PC-9 (cell line): ENCODE measurements at regions not wholly inside any gene's neighbourhood (a gene's known extent, or its start where the extent isn't known, plus 50 kb on each side); places are given as distances from the start of the nearest gene placed in this dataset.
"Not testable (repeated sequence)": the region's sequence is repeated elsewhere in the genome, so short reads cannot be mapped to it uniquely, and the experiment has no call there.

Experiments used
- BruUV-seq: library from RNA; stranded (reverse); fragments of 400-500 nt; replicated peaks from 2 replicates; lab custom pipeline; 2021; lab: Mats Ljungman, UMichigan
- CTCF ChIA-PET: fragments of 300-600 bp; sonication (Branson Sonifier 250); formaldehyde crosslinking; loops from one replicate; lab custom pipeline; 2022; ENCODE audit warnings: antibody characterized with exemption; lab: Charles Lee
- POLR2A ChIA-PET: fragments of 300-600 bp; sonication (Branson Sonifier 250); formaldehyde crosslinking; loops from one replicate; lab custom pipeline; 2022; ENCODE audit warnings: antibody characterized with exemption; ENCODE audit not compliant: unreplicated experiment; lab: Charles Lee
- DNase-seq, 2 experiments: peaks; one replicate each; pipeline versions ENCODE4 v3.0.0 to v3.0.0-alpha.2; 2015 to 2022; ENCODE audit warnings: mixed read lengths in 1 of 2
- H2AFZ ChIP-seq: fragments of 200-600 bp; sonication (generic); 2 replicates; pipeline ENCODE4 v1.8.1; 2017; ENCODE audit warnings: antibody characterized with exemption
- H3F3A ChIP-seq: fragments of 200-600 bp; sonication (generic); 2 replicates; pipeline ENCODE4 v1.8.1; 2017; ENCODE audit warnings: antibody characterized with exemption, mild to moderate bottlenecking, low read depth; ENCODE audit not compliant: insufficient read depth
- H3K27ac ChIP-seq: fragments of 200-600 bp; sonication (generic); 2 replicates; pipeline ENCODE4 v1.6.1; 2016; ENCODE audit warnings: mixed run types
- H3K27me3 ChIP-seq: fragments of 200-600 bp; sonication (generic); 2 replicates; pipeline ENCODE4 v1.6.1; 2016; ENCODE audit warnings: low read depth, mixed run types; ENCODE audit not compliant: insufficient read depth
- H3K36me3 ChIP-seq: fragments of 200-600 bp; sonication (generic); 2 replicates; pipeline ENCODE4 v1.6.1; 2016; ENCODE audit warnings: low read depth, mixed run types
- H3K4me1 ChIP-seq: fragments of 200-600 bp; sonication (generic); replicated peaks from 2 replicates; pipeline ENCODE4 v1.6.1; 2016; ENCODE audit warnings: mixed run types; ENCODE audit not compliant: insufficient read depth
- H3K4me2 ChIP-seq: fragments of 200-600 bp; sonication (generic); 2 replicates; pipeline ENCODE4 v1.6.1; 2017; ENCODE audit warnings: mixed run types
- H3K4me3 ChIP-seq: fragments of 200-600 bp; sonication (generic); 2 replicates; pipeline ENCODE4 v1.6.1; 2016; ENCODE audit warnings: mixed run types
- H3K79me2 ChIP-seq: fragments of 200-600 bp; sonication (generic); 2 replicates; pipeline ENCODE4 v1.6.1; 2017; ENCODE audit warnings: low read depth, mixed run types
- H3K9me2 ChIP-seq: fragments of 200-600 bp; sonication (generic); 2 replicates; pipeline ENCODE4 v1.8.1; 2017; ENCODE audit warnings: mild to moderate bottlenecking; ENCODE audit not compliant: insufficient read depth
- H3K9me3 ChIP-seq: fragments of 200-600 bp; sonication (generic); 2 replicates; pipeline ENCODE4 v1.8.1; 2016; ENCODE audit warnings: low read depth; ENCODE audit not compliant: insufficient read depth
- H4K20me1 ChIP-seq: fragments of 200-600 bp; sonication (generic); 2 replicates; pipeline ENCODE4 v1.8.1; 2017; ENCODE audit not compliant: insufficient read depth
- intact Hi-C: fragments of 100-400 bp; cut with micrococcal nuclease; formaldehyde crosslinking; loops from one replicate; pipeline ENCODE4 v1.10.0; 2022; ENCODE audit not compliant: unreplicated experiment

- H3K9me3 ChIP-seq, H3K36me3 ChIP-seq, H3K27me3 ChIP-seq, H3K4me2 ChIP-seq, H3K4me1 ChIP-seq, H3K9me2 ChIP-seq, H3F3A ChIP-seq, POLR2A ChIA-PET, H3K27ac ChIP-seq, H2AFZ ChIP-seq, intact Hi-C loops, DNase-seq, BruUV-seq, CTCF ChIA-PET, H3K79me2 ChIP-seq, H4K20me1 ChIP-seq, H3K4me3 ChIP-seq: not testable (repeated sequence)
Measured at GRCh38 chr21:10432456-10432855, 88.9 kb upstream of the TPTE start.

GRCh38 chr21:10437977-10438376 is 83.4 kb upstream of the TPTE start:
- H3K27me3 ChIP-seq, H3K9me3 ChIP-seq, H3K36me3 ChIP-seq, H4K20me1 ChIP-seq, BruUV-seq, H3K4me1 ChIP-seq, DNase-seq, H2AFZ ChIP-seq, H3K27ac ChIP-seq, H3K9me2 ChIP-seq, H3K4me3 ChIP-seq, CTCF ChIA-PET, H3F3A ChIP-seq, H3K79me2 ChIP-seq, H3K4me2 ChIP-seq, intact Hi-C loops, POLR2A ChIA-PET: not testable (repeated sequence)

GRCh38 chr21:10440639-10441038 is 80.7 kb upstream of the TPTE start:
- H4K20me1 ChIP-seq, intact Hi-C loops, H3K27ac ChIP-seq, H3K9me2 ChIP-seq, H3F3A ChIP-seq, H3K27me3 ChIP-seq, H2AFZ ChIP-seq, H3K4me2 ChIP-seq, BruUV-seq, H3K9me3 ChIP-seq, POLR2A ChIA-PET, CTCF ChIA-PET, H3K36me3 ChIP-seq, H3K4me1 ChIP-seq, H3K4me3 ChIP-seq, DNase-seq, H3K79me2 ChIP-seq: not testable (repeated sequence)

GRCh38 chr21:10442018-10442417 is 79.4 kb upstream of the TPTE start:
- H3K27ac ChIP-seq, H3K27me3 ChIP-seq, H3K9me2 ChIP-seq, H3K4me1 ChIP-seq, H4K20me1 ChIP-seq, H3K4me2 ChIP-seq, H3K9me3 ChIP-seq, H3K79me2 ChIP-seq, H3K4me3 ChIP-seq, intact Hi-C loops, H3K36me3 ChIP-seq, POLR2A ChIA-PET, H2AFZ ChIP-seq, BruUV-seq, H3F3A ChIP-seq, DNase-seq, CTCF ChIA-PET: not testable (repeated sequence)

- H3K79me2 ChIP-seq, H3K9me2 ChIP-seq, intact Hi-C loops, H3K27me3 ChIP-seq, CTCF ChIA-PET, H3K36me3 ChIP-seq, H3K4me3 ChIP-seq, H4K20me1 ChIP-seq, H3K4me2 ChIP-seq, DNase-seq, BruUV-seq, H3K4me1 ChIP-seq, H3K27ac ChIP-seq, H3F3A ChIP-seq, H3K9me3 ChIP-seq, POLR2A ChIA-PET, H2AFZ ChIP-seq: not testable (repeated sequence)
Measured at GRCh38 chr21:10445685-10446084, 75.7 kb upstream of the TPTE start.

GRCh38 chr21:10449451-10449850 is 71.9 kb upstream of the TPTE start:
- H3K36me3 ChIP-seq, CTCF ChIA-PET, H3K27me3 ChIP-seq, H4K20me1 ChIP-seq, DNase-seq, H3F3A ChIP-seq, H3K9me2 ChIP-seq, H3K4me3 ChIP-seq, BruUV-seq, H3K27ac ChIP-seq, POLR2A ChIA-PET, H3K79me2 ChIP-seq, H3K4me2 ChIP-seq, H2AFZ ChIP-seq, intact Hi-C loops, H3K9me3 ChIP-seq, H3K4me1 ChIP-seq: not testable (repeated sequence)

GRCh38 chr21:10451274-10451673 is 70.1 kb upstream of the TPTE start:
- H3K27ac ChIP-seq, DNase-seq, H3K27me3 ChIP-seq, H3K9me3 ChIP-seq, H4K20me1 ChIP-seq, POLR2A ChIA-PET, H2AFZ ChIP-seq, H3F3A ChIP-seq, H3K9me2 ChIP-seq, H3K79me2 ChIP-seq, H3K4me1 ChIP-seq, H3K36me3 ChIP-seq, BruUV-seq, CTCF ChIA-PET, intact Hi-C loops, H3K4me3 ChIP-seq, H3K4me2 ChIP-seq: not testable (repeated sequence)

- POLR2A ChIA-PET, H3F3A ChIP-seq, H3K36me3 ChIP-seq, H2AFZ ChIP-seq, H3K4me2 ChIP-seq, H3K9me3 ChIP-seq, H3K4me1 ChIP-seq, H4K20me1 ChIP-seq, BruUV-seq, intact Hi-C loops, CTCF ChIA-PET, H3K79me2 ChIP-seq, DNase-seq, H3K4me3 ChIP-seq, H3K27ac ChIP-seq, H3K9me2 ChIP-seq, H3K27me3 ChIP-seq: not testable (repeated sequence)
Measured at GRCh38 chr21:10457765-10458164, 63.6 kb upstream of the TPTE start.
